GM20431 (cell line): ENCODE measurements at regions not wholly inside any gene's neighbourhood (a gene's known extent, or its start where the extent isn't known, plus 50 kb on each side); places are given as distances from the start of the nearest gene placed in this dataset.

Source experiments
- in situ Hi-C: fragments of 300-500 bp; cut with MseI, MboI; formaldehyde crosslinking; loops from one replicate; pipeline ENCODE4 v1.15.0; 2020; ENCODE audit warnings: low sequenced_read_pairs; ENCODE audit not compliant: unreplicated experiment

GRCh38 chrX:131951166-131951565 lies 71.9 kb upstream of the STK26 start:
- in situ Hi-C loops = no loop called here

- in situ Hi-C loops = no loop called here
Measured at GRCh38 chrX:131955099-131955777, 67.9 kb upstream of the STK26 start.

GRCh38 chrX:131958724-131959123 lies 64.4 kb upstream of the STK26 start:
- in situ Hi-C loops = no loop called here

- in situ Hi-C loops = no loop called here
Measured at GRCh38 chrX:131970347-131970746, 52.8 kb upstream of the STK26 start.
